AG09319 (cell line): ENCODE measurements at regions not wholly inside any gene's neighbourhood (a gene's known extent, or its start where the extent isn't known, plus 50 kb on each side); places are given as distances from the start of the nearest gene placed in this dataset.

ENCODE experiments used
- DNase-seq: peaks from one replicate; pipeline ENCODE4 v3.0.0-alpha.2; 2010; ENCODE audit warnings: low read depth; ENCODE audit errors: extremely low read depth
- TF ChIP-seq, protein P1 (sequence below): IDR thresholded peaks from 2 replicates; pipeline ENCODE4 v1.5.1; 2011; ENCODE audit warnings: low read depth, mild to moderate bottlenecking, inconsistent platforms, low read length, moderate library complexity

DNA sequence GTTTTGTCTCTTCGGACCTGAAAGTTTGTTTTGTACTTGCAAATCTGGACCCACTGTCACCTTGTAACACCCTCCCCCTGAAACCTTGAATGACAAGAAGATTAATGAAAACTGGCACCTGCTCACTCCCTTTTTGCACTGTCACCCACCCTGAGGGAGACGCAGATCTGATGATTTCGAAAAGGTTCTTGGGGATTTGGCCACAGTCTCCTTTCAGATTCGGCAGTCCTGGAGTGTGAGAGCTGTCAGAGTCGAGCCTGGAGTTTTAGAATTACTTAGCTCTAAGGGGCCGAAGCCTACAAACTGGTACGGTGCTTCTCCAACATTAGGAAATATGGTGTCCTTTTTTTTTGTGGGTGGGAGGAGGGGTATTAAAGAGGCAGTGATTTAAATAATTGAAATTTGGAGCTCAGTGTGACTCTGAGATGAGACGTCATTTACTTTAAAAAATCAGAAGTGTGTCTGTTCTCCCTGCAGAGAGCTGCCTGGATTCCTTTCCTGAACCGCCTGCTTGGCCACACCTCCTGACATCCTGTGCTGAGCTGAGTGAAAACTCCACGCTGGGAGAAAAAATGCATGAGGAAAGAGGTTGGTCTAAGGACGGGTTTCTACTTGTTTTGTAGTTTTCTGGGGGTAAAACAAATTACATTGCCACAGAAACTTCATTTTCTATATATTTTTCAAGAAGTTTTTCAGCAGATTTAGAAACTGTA is 447.0 kb upstream of the CDH4 start:
- DNase-seq: no peak
- TF ChIP-seq, protein P1, sequence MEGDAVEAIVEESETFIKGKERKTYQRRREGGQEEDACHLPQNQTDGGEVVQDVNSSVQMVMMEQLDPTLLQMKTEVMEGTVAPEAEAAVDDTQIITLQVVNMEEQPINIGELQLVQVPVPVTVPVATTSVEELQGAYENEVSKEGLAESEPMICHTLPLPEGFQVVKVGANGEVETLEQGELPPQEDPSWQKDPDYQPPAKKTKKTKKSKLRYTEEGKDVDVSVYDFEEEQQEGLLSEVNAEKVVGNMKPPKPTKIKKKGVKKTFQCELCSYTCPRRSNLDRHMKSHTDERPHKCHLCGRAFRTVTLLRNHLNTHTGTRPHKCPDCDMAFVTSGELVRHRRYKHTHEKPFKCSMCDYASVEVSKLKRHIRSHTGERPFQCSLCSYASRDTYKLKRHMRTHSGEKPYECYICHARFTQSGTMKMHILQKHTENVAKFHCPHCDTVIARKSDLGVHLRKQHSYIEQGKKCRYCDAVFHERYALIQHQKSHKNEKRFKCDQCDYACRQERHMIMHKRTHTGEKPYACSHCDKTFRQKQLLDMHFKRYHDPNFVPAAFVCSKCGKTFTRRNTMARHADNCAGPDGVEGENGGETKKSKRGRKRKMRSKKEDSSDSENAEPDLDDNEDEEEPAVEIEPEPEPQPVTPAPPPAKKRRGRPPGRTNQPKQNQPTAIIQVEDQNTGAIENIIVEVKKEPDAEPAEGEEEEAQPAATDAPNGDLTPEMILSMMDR: no peak

DNA sequence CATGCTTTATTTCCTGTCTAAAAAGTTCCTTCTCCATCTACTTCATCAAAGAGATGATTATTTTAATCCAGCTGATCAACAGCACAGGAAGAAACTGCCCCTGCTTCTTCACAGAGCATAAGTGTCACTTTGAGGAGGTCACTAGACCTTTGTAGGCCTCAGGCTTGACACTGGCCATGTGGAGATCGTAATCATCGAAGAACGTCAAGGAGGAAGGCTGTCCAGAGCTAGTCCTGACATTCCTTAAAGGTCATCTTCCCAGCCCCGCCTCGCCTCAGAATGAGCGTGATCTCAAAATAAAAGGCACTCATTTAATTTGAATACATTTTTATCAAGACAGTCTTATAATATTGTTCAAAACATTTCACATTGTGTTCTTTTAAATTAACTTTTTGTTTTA is 445.7 kb upstream of the CDH4 start:
- TF ChIP-seq, protein P1: no peak
- no peak for DNase-seq

DNA sequence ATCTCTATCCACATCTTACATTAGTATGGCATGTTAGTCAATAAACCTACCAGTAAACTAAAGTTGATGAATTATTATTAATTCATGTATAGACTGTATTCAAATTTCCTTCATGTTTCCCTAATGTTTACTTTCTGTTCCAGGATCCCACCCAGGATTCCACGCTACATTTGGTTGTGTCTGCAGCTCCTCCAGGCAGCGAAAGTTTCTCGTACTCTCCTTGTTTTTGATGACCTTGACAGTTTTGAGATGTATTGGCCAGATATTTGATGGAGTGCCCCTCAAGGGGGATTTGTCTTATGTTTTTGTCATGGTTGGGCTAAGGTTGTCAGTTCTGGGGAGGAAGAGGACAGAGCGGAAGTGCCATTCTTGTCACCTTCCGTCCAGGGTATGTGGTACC is 445.2 kb upstream of the CDH4 start:
- TF ChIP-seq, protein P1: no peak
- no peak for DNase-seq

DNA sequence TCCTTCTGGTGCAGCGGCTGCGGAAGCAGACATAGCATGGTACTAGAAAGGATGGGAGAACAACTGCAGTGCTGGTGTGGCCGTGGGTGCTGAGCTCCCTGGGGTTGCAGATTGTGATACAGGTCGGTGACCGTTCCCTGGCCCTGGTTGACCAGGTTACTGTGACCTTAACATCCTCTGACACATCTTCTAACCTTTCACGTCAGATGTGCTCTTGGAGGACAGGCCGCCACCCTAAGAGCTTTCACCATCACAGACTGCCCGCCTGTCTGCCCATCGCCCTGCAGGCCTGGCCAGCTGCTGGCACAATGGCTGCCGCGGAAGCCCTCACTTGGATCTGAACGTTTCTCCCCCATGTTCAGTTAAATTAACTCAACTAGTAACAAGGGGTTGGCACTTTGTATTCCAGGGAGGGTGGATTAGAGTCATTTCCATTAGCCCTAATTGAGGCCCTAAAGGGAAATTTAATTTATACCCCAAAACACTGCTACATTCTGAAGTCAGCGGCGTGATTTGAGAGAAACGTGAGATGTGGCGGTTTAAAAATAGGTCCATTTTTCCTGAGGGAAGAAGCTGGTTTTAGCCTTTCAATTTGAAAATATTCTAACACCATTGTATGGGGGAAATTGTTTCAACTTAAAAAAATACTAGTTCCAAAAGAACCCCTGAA is 443.9 kb upstream of the CDH4 start:
- TF ChIP-seq, protein P1: no peak
- DNase-seq: no peak

DNA sequence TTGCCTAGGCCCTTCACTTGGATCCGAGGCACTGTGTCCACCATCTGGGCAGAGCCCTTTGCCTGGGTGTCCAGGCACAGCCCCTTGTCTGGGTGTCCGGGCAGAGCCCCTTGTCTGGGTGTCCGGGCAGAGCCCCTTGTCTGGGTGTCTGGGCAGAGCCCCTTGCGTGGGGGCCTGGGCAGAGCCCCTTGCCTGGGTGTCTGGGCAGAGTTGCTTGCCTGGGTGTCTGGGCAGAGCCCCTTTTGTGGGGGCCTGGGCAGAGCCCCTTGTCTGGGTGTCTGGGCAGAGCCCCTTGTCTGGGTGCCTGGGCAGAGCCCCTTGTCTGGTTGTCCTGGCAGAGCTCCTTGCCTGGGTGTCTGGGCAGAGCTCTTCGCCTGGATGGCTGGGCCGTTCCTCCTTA is 443.4 kb upstream of the CDH4 start:
- TF ChIP-seq, protein P1: no peak
- no peak for DNase-seq

DNA sequence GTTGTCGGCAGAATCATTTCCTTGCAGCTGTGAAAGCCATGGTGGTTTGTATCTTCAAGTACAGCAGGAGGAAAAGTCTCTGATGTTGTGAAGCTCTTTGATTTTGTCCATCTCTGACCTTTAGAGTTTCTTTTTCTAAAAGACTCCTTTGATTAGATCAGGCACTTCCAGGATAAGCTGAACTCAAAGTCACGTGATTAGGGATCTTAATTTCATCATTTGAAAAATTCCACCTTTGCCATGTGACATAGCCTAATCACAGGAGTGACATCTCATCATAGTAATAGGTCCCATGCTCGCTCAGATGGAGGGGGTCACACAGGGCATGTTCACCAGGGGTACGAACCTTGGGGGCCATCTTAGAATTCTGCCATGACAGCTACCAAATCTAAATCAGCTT is 441.5 kb upstream of the CDH4 start:
- TF ChIP-seq, protein P1: no peak
- no peak for DNase-seq

DNA sequence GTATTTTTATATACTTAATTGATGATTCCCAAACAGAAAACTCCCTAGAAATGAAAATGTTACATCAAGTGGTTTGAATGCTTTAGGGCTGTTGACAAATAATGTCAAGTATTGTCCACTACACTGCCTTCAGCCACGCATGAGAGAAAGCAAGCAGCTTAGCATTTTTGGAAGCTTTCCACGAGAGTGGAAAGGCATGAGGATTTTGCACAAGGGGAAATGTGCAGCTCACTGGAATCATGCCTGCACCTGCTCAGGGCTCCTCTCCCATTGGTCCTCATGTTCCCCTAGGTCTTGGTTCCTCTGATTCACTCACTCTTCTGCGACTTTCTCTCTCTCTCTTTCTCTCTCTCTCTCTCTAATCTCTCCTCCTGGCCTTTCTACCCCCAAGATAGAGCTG is 439.5 kb upstream of the CDH4 start:
- TF ChIP-seq, protein P1: no peak
- DNase-seq: no peak
